SKM-1 treated with dmso at 0.1 percent for 144 hours (cell line): ENCODE measurements at regions not wholly inside any gene's neighbourhood (a gene's known extent, or its start where the extent isn't known, plus 50 kb on each side); places are given as distances from the start of the nearest gene placed in this dataset.

Experiments
- DNase-seq: peaks from one replicate; lab custom pipeline; 2025; ENCODE audit not compliant: unreplicated experiment; lab: John Stamatoyannopoulos, UW

GRCh38 chr4:3364634-3365314 lies 72.0 kb downstream of the RGS12 start:
- DNase-seq, result no peak

- DNase-seq, result no peak
Observed at GRCh38 chr4:3365326-3365725, 72.5 kb downstream of the RGS12 start.

- no peak for DNase-seq
Observed at GRCh38 chr4:3365871-3366842, 73.3 kb downstream of the RGS12 start.

GRCh38 chr4:3366893-3367775 lies 74.3 kb downstream of the RGS12 start:
- DNase-seq, result no peak

GRCh38 chr4:3367866-3368265 lies 73.9 kb upstream of the HGFAC start:
- DNase-seq, result no peak

GRCh38 chr4:3368334-3368733 lies 73.4 kb upstream of the HGFAC start:
- no peak for DNase-seq

GRCh38 chr4:3368841-3369760 lies 72.7 kb upstream of the HGFAC start:
- DNase-seq, result no peak

GRCh38 chr4:3369781-3370674 lies 71.7 kb upstream of the HGFAC start:
- DNase-seq, result peak; percentile 94

GRCh38 chr4:3371033-3372001 lies 70.5 kb upstream of the HGFAC start:
- DNase-seq, result no peak

GRCh38 chr4:3372264-3372932 lies 69.4 kb upstream of the HGFAC start:
- no peak for DNase-seq

- peak; percentile 99 for DNase-seq
Observed at GRCh38 chr4:3372933-3373465, 68.8 kb upstream of the HGFAC start.

- DNase-seq, result no peak
Observed at GRCh38 chr4:3373468-3373867, 68.3 kb upstream of the HGFAC start.

- no peak for DNase-seq
Observed at GRCh38 chr4:3374011-3374645, 67.6 kb upstream of the HGFAC start.

- DNase-seq, result no peak
Observed at GRCh38 chr4:3374667-3375066, 67.1 kb upstream of the HGFAC start.

- no peak for DNase-seq
Observed at GRCh38 chr4:3375688-3376087, 66.1 kb upstream of the HGFAC start.

- DNase-seq, result no peak
Observed at GRCh38 chr4:3376266-3376665, 65.5 kb upstream of the HGFAC start.

- DNase-seq, result no peak
Observed at GRCh38 chr4:3377557-3377956, 64.2 kb upstream of the HGFAC start.
